Right renal pelvis (tissue), 4 donors: ENCODE measurements at regions not wholly inside any gene's neighbourhood (a gene's known extent, or its start where the extent isn't known, plus 50 kb on each side); places are given as distances from the start of the nearest gene placed in this dataset.
"Not testable (repeated sequence)": the region's sequence is repeated elsewhere in the genome, so short reads cannot be mapped to it uniquely, and the experiment has no call there.

Experiments used
- DNase-seq, 4 donors: peaks; one replicate each; pipeline ENCODE4 v3.0.0-alpha.2; 2013; ENCODE audit warnings: low read depth in 4 of 4, low spot score in 3 of 4, missing footprints in 1 of 4

DNA sequence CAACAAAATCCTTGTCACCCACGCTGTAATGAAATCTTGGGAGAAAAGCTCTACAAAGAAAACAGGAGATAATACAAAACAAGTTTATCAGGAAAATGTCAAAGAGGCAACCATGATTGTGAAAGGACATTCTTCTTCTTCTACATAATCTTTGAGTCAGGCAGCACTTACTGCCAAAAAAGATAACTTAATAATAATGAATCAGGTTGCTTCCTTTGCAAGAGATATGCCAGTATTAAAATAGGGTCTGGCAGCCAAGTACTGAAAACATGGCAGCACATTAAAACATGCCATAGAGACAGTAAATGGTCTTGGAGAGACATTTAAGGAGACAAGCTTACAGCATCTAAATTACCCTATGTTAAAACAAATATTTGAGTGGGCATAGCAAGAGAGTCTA is 1573.4 kb downstream of the EFNA5 start:
- no peak for DNase-seq

DNA sequence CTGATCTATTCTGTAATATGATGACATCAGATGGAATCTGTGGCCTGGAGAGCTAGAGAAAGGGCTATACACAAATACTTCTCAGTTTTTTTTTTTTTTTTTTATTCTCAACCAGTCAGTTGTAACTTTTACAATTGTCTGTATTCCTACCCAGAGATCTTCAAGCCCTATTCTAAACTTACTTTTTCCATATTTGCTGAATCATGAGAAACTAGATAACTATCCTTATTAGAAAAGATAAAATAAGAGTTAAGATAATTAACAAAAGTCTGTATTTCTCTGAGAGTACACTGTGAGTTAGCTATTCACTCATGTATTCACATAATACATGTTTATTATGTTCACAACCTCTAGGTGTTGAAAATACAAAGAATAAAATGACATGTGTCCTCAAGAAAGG is 1575.9 kb downstream of the EFNA5 start:
- no peak for DNase-seq

DNA sequence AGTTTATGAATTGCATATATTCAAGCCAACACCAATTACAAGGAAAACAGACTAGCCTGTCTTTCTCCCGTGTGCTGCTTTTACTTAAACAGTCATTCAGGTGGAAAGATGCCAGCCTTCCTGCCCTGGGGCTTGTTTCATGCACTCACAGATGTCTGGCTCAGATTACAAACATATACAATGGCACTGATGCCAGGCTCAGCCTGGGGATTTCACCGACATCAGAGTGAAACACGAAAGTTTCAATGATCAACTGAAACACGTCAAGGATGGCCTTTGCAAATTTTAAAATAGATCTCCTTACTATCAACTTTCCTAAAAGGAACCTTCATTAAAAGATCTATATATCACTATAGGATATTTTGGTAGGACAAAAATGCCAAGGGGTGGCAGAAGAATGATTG is 1576.5 kb downstream of the EFNA5 start:
- peak; percentile 5 to 22 (median 10) for DNase-seq

DNA sequence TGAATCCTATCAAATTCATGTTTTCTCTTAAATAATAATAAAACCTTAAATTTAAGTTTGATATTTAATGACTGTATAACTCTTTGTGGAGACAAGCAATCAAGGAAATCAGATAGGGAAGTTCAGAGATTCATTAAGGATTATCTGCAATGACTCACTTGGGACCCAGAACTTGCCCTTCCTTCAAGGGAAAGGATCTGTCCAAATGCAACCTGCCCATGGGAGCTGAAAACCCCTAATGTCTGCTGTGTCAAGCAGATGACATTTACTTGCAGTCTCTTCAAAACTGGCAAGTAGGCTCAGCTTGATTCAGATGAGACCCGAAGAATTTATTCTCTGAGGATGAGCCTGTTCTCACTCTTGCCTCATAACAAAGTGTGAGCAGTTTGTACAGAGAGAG is 1577.6 kb downstream of the EFNA5 start:
- DNase-seq = no peak

DNA sequence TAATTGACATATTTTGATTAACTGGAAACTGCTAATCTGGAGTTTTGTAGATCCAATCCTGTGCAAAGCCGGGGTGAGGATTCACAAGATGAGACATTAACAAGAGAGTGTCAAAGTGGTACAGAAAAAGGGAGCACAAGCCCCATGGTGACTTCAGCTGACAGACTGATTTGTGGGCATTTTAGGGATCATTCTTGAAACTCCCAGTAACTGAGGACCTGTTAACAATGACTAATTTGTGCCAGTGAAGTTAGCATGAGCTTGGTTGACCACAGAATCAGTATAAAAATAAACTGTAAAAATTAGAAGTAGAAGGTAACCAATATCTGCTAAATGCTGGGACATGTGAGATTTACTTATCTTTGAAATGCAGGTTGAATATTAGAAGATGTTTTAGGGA is 1578.3 kb downstream of the EFNA5 start:
- no peak for DNase-seq

DNA sequence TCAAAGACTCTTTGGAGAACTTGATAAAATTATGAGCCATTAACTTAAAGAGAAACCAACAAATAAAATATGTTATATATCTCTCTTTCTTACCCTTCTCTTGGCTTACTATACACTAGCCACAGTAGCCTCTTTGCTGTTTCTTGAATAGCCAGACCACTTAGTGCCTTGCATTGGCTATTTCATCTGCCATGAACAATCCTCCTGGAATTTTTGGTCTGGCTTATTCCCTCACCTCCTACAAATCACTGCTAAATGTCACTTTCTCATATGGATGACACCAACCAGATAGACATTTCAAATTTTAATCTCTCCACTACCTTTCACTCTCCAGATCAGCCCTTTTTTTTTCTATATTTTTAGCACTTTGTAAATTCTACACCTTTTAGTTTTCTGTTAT is 1581.7 kb downstream of the EFNA5 start:
- no peak for DNase-seq

DNA sequence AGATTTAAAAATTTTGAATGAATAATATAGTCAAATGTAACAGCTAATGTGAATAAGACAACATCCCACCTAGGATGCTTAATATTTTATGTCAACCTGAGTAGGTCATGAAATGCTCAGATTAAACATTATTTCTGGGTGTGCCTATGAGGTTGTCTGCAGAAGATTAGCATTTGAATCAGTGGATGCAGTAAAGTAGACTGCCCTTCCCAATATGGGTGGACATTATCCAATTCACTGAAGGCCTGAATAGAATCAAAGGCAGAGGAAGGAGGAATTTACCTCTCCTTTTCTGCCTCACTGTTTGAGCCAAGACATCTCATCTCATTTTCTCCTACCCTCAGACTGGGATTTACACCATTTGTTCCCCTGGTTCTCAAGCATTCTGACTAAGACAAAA is 1582.3 kb downstream of the EFNA5 start:
- no peak for DNase-seq

DNA sequence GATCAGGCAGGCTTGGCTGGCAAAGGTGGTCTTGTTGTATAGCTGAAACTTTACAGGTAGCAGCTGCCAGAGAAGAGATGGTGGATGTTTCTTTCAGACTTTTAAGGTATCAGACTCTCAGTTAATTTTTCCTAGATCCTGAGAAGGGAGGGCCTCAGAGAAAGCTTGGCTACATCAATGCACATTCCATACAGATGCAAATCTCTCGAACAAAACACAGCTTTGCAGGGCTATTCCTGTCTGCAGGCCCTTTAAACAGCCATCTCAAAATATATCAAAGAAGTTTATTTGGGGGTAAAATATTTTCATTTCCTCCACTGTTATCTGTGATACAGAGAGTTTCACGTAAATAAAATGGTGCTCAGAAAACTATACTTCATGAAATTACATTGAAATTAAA is 1584.4 kb downstream of the EFNA5 start:
- DNase-seq = no peak

DNA sequence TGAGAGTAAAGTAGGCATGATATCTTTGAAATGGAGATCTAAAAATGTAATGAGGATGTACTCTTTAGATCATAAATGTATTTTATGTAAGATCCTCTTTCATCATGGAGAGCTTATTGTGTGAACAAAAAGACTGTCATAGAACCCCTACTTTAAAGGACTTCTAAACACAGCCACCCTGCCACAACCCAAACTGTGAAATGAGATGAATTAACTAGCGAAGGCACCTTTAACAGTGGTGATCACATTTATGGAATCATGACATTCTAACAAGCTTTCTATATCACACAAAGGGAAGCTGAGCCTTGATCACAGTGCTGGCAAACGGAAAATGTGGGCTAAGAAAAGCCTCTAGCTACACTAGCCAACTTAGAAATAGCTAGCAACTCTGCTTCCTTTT is 1585.2 kb downstream of the EFNA5 start:
- no peak for DNase-seq

DNA sequence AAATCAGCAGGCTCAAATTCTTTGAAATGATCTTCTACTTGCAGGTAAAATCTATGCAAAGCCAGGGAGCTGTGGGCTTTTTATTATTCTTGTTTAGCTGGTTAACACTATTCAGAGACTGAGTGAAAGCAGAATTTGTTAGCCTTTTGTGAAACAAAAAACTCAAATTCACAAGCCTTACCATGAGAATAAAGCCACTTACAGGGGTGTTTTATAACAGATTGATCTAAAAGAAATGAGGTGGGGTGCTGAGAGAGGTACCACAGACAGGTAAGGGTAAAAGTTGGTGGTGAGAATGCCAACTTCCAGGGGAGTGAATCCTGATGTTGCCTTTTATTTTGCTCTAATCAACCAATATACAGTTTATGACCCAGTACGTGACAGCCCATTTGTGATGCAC is 1585.6 kb downstream of the EFNA5 start:
- DNase-seq = no peak

DNA sequence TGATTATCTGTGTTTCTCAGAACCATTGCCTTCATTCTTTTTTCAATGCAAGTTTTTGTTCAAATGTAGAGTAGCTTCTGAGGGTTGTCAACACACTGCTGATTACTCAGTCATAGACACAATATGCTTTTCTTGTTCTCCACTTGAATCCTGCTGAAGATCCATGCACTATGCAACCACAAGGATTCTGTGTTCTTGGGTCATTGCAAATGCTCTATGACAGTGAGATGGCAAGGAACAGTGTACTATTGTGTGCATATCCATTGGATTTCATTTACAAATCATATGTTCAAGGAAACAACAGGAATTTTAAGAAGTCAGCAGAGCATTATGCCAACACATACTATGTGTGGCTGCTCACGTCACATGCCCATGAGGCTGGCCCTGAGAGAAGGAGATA is 1590.2 kb downstream of the EFNA5 start:
- DNase-seq = no peak

DNA sequence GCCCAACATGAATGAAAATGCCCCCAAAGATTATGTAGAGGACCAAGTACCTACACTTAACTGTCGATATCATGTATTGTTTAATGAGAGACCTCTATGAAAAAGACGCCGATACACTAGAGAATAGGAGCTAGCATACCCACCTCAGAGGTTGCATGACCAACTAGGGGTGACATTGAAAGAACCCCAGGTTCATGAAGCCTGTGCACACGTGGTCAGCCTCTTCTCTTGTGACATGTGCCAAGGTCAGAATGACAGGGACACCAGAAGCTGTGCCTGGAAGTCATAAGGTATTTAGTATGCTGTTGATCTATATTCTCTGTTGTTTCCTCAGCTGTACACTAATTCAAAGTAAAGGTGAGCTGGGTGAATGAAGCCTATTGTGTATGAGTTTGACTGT is 1594.1 kb downstream of the EFNA5 start:
- no peak for DNase-seq

DNA sequence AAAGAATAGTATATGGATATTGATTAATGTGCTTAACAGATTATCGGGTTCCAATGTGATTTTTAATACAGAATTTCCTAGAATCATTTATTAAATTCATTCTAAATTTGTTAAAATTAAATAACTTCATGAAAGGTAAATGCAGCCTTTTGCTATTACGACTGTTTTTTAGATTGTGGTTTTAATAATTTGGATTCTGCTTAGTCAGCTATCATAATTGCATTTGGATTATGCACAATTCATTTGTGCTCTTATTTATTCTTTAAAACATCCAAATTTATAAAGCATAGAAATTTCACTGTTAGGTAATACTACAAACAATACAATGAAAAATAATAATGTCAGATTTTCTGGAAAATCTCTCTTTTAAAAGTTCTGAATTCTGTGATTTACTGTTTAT is 1598.5 kb downstream of the EFNA5 start:
- no peak for DNase-seq

DNA sequence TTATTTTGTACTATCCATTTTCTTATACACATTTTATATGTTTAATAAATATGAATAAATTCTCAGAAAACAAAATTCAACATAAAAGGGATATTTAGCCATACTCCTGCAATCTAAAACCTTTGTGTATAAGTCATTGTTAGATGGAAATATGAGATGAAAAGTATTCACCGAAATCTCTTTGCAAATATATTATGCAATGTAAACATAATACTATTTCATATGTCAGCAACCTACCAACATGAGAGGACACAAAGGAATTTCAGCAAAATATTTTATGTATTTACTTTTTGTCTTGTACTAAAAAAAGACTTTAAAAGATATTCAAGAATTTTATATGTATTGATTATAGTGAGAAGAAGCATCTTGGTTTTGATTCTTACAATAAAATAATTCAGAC is 1623.4 kb downstream of the EFNA5 start:
- DNase-seq = no peak

DNA sequence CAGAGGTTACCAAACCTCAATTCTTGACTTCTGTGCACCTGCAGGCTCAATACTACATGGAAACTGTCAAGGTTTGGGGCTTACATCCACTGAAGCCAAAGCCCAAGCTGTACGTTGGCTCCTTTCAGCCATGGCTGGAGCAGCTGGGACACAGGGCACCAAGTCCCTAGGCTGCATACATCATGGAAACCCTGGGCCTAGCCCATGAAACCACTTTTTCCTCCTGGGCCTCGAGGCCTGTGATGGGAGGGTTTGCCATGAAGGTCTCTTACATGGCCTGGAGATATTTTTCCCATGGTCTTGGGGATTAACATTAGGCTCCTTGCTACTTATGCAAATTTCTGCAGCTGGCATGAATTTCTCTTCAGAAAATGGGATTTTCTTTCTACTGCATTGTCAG is 1638.7 kb downstream of the EFNA5 start:
- DNase-seq = not testable (repeated sequence)

DNA sequence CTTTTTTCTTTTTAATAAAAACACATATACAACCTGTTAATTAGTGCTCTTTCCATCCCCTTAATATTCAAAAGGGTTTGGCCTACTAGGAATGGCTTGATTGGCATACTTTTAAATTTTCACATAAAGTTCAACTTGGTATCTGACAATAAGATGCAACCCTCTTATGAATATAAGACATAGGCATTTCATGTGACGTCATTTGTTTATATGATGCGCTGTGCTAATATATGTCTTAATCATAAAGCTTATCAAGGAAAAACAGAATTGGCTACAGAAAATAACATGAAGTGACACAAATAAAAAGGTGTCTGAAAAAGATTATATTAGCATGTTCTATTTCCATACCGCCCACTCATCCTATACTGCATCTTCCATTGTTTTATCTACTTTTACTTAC is 1642.4 kb downstream of the EFNA5 start:
- DNase-seq = no peak

DNA sequence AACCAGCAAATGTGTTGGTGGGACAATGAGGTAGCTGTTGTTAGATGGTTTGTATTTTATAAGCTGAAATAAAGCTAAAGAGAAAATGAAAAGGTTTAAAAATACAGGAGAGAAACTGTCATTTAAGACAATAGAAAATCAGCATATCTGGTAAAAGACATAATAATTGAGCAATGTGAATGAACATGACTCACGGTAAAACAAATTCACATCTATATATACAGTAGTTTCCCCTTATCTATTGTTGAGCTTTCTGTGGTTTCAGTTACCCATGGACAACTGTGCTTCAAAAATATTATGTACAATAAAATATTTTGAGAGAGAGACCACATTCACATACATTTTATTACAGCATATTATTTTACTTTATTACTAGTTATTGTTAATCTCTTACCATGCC is 1649.8 kb downstream of the EFNA5 start:
- DNase-seq = no peak

DNA sequence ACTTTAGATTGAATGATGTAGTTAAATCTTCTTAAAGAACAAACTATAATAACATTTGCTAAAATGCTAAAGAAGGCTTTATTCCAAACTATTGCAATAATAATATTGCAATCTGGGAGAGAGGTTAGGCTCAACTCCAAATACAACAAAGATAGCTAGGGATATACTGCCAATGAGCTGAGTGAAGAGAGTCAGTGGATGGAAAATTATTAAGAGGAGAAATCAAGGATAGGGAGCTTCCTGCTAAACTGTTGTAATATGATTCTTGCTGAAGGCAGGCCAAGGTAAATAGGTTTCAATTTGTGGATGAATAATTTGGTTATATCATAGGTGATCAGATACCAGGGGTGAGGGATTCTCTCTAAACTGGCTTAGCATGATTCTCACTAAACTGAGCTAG is 1651.5 kb downstream of the EFNA5 start:
- no peak for DNase-seq

DNA sequence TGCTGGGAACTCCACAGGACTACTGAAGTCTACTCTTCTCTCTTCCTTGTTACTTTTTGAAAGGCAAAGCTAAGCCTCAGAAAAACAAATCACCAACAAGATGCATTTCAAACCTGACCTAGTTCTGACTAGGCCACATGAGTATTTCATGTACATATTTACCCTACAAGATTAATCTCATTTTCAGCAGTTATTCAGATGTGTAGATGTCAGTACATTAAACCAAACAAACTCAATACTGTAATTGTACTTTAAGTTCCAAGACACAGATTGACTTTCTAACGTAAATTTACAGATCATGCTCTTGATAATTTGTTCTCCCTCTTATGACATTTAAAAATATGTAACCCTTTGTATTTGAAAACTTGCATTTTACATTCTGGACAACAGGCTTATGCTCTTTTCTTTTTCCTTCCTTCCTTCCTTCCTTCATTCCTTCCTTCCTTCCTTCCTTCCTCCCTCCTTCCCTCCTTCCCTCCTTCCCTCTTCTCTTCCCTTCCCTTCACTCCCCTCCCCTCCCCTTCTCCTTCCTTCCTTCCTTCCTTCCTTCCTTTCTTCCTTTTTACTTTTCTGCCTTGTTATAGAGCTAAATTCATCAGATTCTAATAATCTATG is 1653.4 kb downstream of the EFNA5 start:
- DNase-seq = no peak

DNA sequence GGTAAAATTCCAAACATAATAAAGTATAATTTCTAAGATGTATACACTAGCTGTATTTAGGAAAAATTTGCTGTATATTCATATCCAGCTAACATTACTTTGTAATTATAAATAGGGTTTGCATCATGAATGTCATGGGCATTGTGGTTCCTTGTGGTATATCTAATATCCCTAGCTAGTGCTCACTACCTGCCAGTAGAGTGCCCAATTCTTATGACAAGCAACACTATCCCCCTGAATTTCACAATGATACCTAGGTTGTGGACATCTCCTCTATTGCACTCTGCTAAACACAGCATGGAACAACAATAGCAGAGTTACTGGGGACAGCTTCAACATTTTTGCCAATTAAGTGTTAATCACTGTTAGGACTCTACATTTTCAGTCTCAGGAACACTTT is 1656.5 kb downstream of the EFNA5 start:
- no peak for DNase-seq

DNA sequence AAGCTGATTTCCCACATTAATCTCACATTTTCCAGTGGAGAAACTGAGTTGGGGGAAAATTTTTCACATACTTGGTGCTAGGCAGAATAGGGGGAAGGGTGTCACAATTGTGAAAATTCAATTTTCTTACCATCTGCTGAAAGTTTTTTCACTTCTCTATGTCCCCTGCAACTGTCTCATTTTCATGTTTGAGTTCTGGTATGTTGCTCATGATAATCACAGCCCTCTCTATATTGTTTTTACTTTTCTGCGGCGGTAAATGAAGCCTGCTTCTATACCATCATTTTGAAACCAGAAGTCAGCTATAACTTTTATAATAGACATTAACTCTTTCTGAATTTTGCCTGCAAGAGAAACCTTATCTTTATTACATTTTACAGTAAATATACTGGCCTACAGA is 1664.5 kb downstream of the EFNA5 start:
- DNase-seq = no peak

DNA sequence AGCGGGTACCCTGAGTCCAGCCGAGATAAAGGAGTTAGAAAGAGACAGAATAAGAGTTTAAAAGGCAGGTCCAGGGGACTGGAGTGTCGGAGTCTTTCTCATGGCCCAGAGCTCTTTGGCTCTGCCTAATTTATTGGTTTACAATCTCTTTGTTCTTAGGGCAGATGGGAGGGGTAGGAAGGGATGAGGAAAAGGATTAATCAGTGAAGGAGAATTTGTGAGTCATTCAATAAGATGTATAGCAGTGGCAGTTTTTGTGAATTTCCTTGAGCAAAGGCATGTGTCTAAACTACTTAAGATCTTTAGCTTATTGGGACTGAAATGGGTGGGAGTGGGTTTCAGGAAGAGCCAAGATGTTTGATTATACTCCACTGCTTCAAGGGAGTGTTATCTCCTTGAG is 1671.7 kb downstream of the EFNA5 start:
- not testable (repeated sequence) for DNase-seq

DNA sequence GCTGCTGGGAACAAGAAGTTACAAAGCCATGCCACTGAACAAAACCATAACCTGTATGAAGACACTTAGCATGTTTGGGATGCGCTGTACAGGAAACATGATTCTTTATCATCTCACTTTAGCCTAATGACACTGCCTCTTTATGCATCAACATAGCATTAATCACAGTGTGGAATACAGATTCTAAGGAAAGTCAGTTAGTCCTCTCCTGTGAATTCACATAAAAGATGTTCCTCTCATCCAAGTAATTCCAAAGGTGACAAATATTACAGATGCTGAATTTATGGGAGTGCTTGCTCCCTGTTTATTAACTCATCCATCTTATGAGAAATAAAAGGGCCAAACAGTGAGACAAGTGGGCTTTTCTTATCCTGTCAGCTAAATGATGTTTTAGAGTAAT is 1677.7 kb downstream of the EFNA5 start:
- DNase-seq = no peak
